Endothelial cell of umbilical vein (primary cell): ENCODE measurements at regions not wholly inside any gene's neighbourhood (a gene's known extent, or its start where the extent isn't known, plus 50 kb on each side); places are given as distances from the start of the nearest gene placed in this dataset.

ENCODE experiments used
- BruUV-seq: library from RNA; stranded (reverse); fragments of 400-500 nt; replicated peaks from 2 replicates; lab custom pipeline; 2021; lab: Mats Ljungman, UMichigan
- CTCF ChIA-PET: fragments of 300-600, 350-600 bp; sonication (Branson Sonifier 250); formaldehyde crosslinking; loops from one replicate; lab custom pipeline; 2021; ENCODE audit warnings: antibody characterized with exemption, inconsistent platforms; lab: Charles Lee
- POLR2A ChIA-PET: fragments of 300-600, 350-600 bp; sonication (Branson Sonifier 250); formaldehyde crosslinking; loops from one replicate; lab custom pipeline; 2021; ENCODE audit warnings: antibody characterized with exemption, inconsistent platforms; lab: Charles Lee
- DNase-seq: peaks from one replicate; pipeline ENCODE4 v3.0.0-alpha.2; 2011; ENCODE audit warnings: low read depth, low spot score
- FAIRE-seq: peaks from 2 replicates; lab custom pipeline; 2011; peaks lifted over from hg19 to GRCh38; lab: Jason Lieb, UNC
- H2AFZ ChIP-seq: 2 replicates; pipeline ENCODE4 v1.6.0; 2012; ENCODE audit warnings: low read depth, low read length, control low read depth, inconsistent platforms
- H3K27ac ChIP-seq: 2 replicates; pipeline ENCODE4 v1.5.1; 2011; ENCODE audit warnings: low read depth, mild to moderate bottlenecking, control low read depth, low read length, moderate library complexity; ENCODE audit not compliant: insufficient read depth
- H3K27me3 ChIP-seq, 2 experiments: 2 replicates each; pipeline versions ENCODE4 v1.6.0 to v1.6.1; 2011; ENCODE audit warnings: low read length in 2 of 2, mixed read lengths in 1 of 2; ENCODE audit not compliant: control insufficient read depth in 2 of 2, insufficient read depth in 2 of 2
- H3K36me3 ChIP-seq, 2 experiments: 2 replicates in 1 of 2; 3 replicates in 1 of 2; pipeline ENCODE4 v1.5.1; 2011; ENCODE audit warnings: low read length in 2 of 2, mild to moderate bottlenecking in 1 of 2, moderate library complexity in 1 of 2; ENCODE audit not compliant: control insufficient read depth in 2 of 2, insufficient read depth in 2 of 2; ENCODE audit errors: extremely low read depth in 1 of 2
- H3K4me1 ChIP-seq: 3 replicates; pipeline ENCODE4 v1.5.1; 2011; ENCODE audit warnings: mild to moderate bottlenecking, low read length; ENCODE audit not compliant: control insufficient read depth, insufficient read depth; ENCODE audit errors: extremely low read depth
- H3K4me2 ChIP-seq: 2 replicates; pipeline ENCODE4 v1.6.1; 2011; ENCODE audit warnings: low read length, control low read depth, mixed read lengths; ENCODE audit not compliant: insufficient read depth
- H3K4me3 ChIP-seq, 3 experiments: fragments of 200-600 bp in 1 of 3; sonication (generic), shearing (Covaris generic) in 1 of 3; replicated peaks in 1 of 3; 2 replicates each; pipeline ENCODE4 v1.5.1; 2011 to 2016; ENCODE audit warnings: control low read depth in 3 of 3, low read length in 3 of 3, mild to moderate bottlenecking in 2 of 3, inconsistent platforms in 1 of 3, low read depth in 1 of 3, moderate library complexity in 1 of 3; ENCODE audit not compliant: insufficient read depth in 1 of 3
- H3K79me2 ChIP-seq: 2 replicates; pipeline ENCODE4 v1.6.0; 2012; ENCODE audit warnings: low read length, inconsistent platforms; ENCODE audit not compliant: control insufficient read depth, insufficient read depth
- H3K9ac ChIP-seq: replicated peaks from 2 replicates; pipeline ENCODE3; 2011; ENCODE audit warnings: low read length, control low read depth; ENCODE audit not compliant: insufficient read depth; ENCODE audit errors: extremely low read depth
- H3K9me1 ChIP-seq: replicated peaks from 3 replicates; pipeline ENCODE4 v1.6.0; 2011; ENCODE audit warnings: mild to moderate bottlenecking, low read length; ENCODE audit not compliant: control insufficient read depth, insufficient read depth; ENCODE audit errors: extremely low read depth
- H3K9me3 ChIP-seq: replicated peaks from 2 replicates; pipeline ENCODE4 v1.5.1; 2012; ENCODE audit warnings: low read length, inconsistent platforms; ENCODE audit not compliant: control insufficient read depth, insufficient read depth
- H4K20me1 ChIP-seq: replicated peaks from 2 replicates; pipeline ENCODE3; 2011; ENCODE audit warnings: mild to moderate bottlenecking, low read length; ENCODE audit not compliant: control insufficient read depth, insufficient read depth; ENCODE audit errors: extremely low read depth
- EZH2 ChIP-seq: IDR thresholded peaks from 2 replicates; pipeline ENCODE4 v1.6.1; 2012; ENCODE audit warnings: borderline replicate concordance, low read depth, mild to moderate bottlenecking, moderate library complexity, low read length, inconsistent platforms; ENCODE audit not compliant: severe bottlenecking
- FOS ChIP-seq: IDR thresholded peaks from 2 replicates; pipeline ENCODE4 v1.6.1; 2011; ENCODE audit warnings: mild to moderate bottlenecking, low read length, moderate library complexity, borderline replicate concordance; ENCODE audit not compliant: insufficient read depth
- GATA2 ChIP-seq: IDR thresholded peaks from 2 replicates; pipeline ENCODE4 v1.7.0; 2011; ENCODE audit warnings: low read depth, mild to moderate bottlenecking, moderate library complexity, mixed read lengths, low read length; ENCODE audit not compliant: insufficient read length, insufficient read depth
- JUN ChIP-seq: IDR thresholded peaks from 2 replicates; pipeline ENCODE4 v1.6.1; 2011; ENCODE audit warnings: borderline replicate concordance, low read depth; ENCODE audit not compliant: insufficient read length, insufficient read depth
- MYC ChIP-seq: IDR thresholded peaks from one replicate; pipeline ENCODE4 v1.6.1; 2011; ENCODE audit warnings: mild to moderate bottlenecking, low read depth, low read length
- POLR2A ChIP-seq: IDR thresholded peaks from 2 replicates; pipeline ENCODE4 v1.6.1; 2012; ENCODE audit warnings: low read depth, mild to moderate bottlenecking, control low read depth, low read length
- POLR2AphosphoS5 ChIP-seq: IDR thresholded peaks from 2 replicates; pipeline ENCODE4 v1.6.1; 2012; ENCODE audit warnings: low read depth, mild to moderate bottlenecking, control low read depth, low read length, moderate library complexity; ENCODE audit not compliant: insufficient read depth
- dilution Hi-C: fragments of 300-500 bp; cut with MboI; formaldehyde crosslinking; loops from one replicate; pipeline ENCODE4 v1.15.0; 2019; ENCODE audit warnings: low sequenced_read_pairs; ENCODE audit not compliant: extremely low pct_ligation_motif_present
- intact Hi-C: fragments of 100-400 bp; cut with micrococcal nuclease; formaldehyde crosslinking; loops from one replicate; pipeline ENCODE4 v1.10.0; 2022
- TF ChIP-seq, protein P1 (sequence below), 2 donors: IDR thresholded peaks; 1 replicate in 1 of 2; 2 replicates in 1 of 2; pipeline ENCODE4 v1.5.1; 2011; ENCODE audit warnings: low read length in 2 of 2, mild to moderate bottlenecking in 2 of 2, moderate library complexity in 2 of 2, control low read depth in 1 of 2, inconsistent platforms in 1 of 2, low read depth in 1 of 2; ENCODE audit not compliant: insufficient read depth in 1 of 2; ENCODE audit errors: extremely low read depth in 1 of 2
- TF ChIP-seq, protein P2 (sequence below): IDR thresholded peaks from 2 replicates; pipeline ENCODE4 v1.6.1; 2011; ENCODE audit not compliant: insufficient read depth, insufficient read length

DNA sequence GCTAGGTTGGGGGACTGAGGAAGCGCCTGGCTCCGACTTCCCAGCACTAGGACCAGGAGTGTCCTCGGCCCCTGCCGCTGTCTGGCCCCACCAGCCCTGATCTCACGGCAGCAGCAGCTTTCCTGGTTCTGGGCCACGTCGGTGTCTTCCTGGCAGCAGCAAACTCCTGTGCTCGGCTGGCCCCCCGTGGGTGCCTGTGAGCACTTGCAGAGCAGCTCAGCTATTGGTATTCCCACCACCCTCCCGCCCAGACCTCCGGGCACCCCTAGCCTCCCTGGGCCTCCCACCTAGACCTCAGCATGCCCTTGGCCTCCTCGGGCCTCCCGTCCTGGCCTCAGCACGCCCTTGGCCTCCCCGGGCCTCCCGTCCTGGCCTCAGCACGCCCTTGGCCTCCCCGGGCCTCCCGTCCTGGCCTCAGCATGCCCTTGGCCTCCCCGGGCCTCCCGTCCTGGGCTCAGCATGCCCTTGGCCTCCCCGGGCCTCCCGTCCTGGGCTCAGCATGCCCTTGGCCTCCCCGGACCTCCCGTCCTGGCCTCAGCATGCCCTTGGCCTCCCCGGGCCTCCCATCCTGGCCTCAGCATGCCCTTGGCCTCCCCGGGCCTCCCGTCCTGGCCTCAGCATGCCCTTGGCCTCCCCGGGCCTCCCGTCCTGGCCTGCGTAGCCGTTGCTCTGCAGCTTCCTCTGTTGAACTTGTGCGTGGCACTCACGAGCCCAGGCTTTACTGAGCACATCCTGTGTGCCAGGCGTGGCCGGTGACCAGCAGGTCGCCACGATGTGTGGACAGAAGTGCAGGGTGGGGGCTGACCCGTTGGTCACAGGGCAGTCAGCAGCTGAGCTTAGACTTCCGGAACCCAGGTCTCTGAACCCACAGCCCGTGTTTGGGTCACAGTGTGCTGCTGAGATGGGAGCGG lies 51.8 kb upstream of the ACSF3 start:
- Histone ChIP-seq H3K9me3 (no peaks in the 10 kb centered on the region), H3K4me2 (no peak overlapping the region), H3K36me3 (no peaks in the 10 kb centered on the region), H4K20me1 (no peaks in the 10 kb centered on the region), H3K9me1 (no peaks in the 10 kb centered on the region), H3K9ac (no peak overlapping the region), H3K79me2 (no peaks in the 10 kb centered on the region), H3K4me1 (no peaks in the 10 kb centered on the region), H3K27me3 (no peaks in the 10 kb centered on the region), H3K4me3 (no peak overlapping the region), H2AFZ (no peak overlapping the region), H3K27ac (no peak overlapping the region)
- FAIRE-seq (no peak), DNase-seq (no peak)
- no peak for TF ChIP-seq MYC
- TF ChIP-seq JUN, result no peak
- no peak for TF ChIP-seq FOS
- TF ChIP-seq GATA2, result no peak
- no peak for TF ChIP-seq EZH2
- POLR2A ChIA-PET, result no interaction called here
- intact Hi-C loops, result no loop called here
- no TSS peak for BruUV-seq
- dilution Hi-C loops, result no loop called here
- CTCF ChIA-PET, result no interaction called here

DNA sequence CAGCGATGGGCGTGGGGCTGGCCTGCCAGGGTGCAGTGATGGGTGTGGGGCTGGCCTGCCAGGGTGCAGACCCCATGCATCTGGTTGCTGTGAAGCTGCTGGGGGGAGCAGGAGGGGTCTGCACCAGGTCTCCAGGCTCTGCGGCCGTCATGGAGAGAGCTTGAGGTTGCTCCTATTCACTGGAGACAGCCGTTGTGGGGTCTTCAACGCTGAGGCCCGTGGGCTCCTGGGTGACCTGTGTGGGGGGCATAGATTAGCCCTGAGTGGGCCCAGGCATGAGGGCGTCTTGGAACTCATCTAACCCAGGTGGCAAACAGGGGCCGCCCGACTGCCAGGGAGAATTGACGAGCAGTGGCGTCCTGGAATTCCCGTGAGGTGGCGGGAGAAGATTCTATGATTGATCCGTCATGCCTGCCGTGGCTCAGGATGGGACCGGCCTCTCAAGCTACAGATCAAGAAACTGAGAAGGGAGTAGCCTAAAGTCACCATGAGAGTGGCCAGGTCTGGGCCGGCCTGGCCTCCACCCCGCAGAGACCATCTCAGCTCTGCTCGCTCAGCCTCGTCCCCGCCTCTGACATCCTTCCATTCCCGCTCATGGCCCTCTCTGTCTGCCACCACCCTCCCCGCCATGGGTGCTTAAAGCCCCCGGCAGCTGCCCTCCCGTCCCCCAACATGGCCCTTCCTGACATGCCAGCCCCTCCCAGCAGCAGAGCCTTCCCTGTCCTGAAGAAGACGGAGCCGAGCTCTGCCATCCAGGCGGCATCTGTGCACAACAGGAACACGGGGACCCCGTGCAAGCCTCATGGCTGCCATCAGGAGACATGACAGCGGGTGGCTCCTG lies 50.7 kb upstream of the ACSF3 start:
- no peak for FAIRE-seq
- Histone ChIP-seq H2AFZ (no peak overlapping the region), H3K9me3 (no peaks in the 10 kb centered on the region), H3K4me1 (no peaks in the 10 kb centered on the region), H3K4me3 (no peak overlapping the region), H3K9ac (no peak overlapping the region), H3K4me2 (no peak overlapping the region), H3K79me2 (no peaks in the 10 kb centered on the region), H4K20me1 (no peaks in the 10 kb centered on the region), H3K27me3 (no peaks in the 10 kb centered on the region), H3K9me1 (no peaks in the 10 kb centered on the region), H3K27ac (no peak overlapping the region), H3K36me3 (no peaks in the 10 kb centered on the region)
- TF ChIP-seq POLR2A, result no peak
- no peak for TF ChIP-seq FOS
- no peak for TF ChIP-seq POLR2AphosphoS5
- no peak for TF ChIP-seq GATA2
- no peak for TF ChIP-seq EZH2
- TF ChIP-seq MYC, result no peak
- TF ChIP-seq, protein P1, sequence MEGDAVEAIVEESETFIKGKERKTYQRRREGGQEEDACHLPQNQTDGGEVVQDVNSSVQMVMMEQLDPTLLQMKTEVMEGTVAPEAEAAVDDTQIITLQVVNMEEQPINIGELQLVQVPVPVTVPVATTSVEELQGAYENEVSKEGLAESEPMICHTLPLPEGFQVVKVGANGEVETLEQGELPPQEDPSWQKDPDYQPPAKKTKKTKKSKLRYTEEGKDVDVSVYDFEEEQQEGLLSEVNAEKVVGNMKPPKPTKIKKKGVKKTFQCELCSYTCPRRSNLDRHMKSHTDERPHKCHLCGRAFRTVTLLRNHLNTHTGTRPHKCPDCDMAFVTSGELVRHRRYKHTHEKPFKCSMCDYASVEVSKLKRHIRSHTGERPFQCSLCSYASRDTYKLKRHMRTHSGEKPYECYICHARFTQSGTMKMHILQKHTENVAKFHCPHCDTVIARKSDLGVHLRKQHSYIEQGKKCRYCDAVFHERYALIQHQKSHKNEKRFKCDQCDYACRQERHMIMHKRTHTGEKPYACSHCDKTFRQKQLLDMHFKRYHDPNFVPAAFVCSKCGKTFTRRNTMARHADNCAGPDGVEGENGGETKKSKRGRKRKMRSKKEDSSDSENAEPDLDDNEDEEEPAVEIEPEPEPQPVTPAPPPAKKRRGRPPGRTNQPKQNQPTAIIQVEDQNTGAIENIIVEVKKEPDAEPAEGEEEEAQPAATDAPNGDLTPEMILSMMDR (IDR thresholded peaks at IDR 0.05; ENCODE audit: extremely low read depth in 1 of 2, insufficient read depth in 1 of 2, low read depth in 1 of 2, low read length in 2 of 2), result no peak
- TF ChIP-seq, protein P2, sequence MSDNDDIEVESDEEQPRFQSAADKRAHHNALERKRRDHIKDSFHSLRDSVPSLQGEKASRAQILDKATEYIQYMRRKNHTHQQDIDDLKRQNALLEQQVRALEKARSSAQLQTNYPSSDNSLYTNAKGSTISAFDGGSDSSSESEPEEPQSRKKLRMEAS, result no peak
- no peak for TF ChIP-seq JUN
- dilution Hi-C loops (no loop called here), intact Hi-C loops (no loop called here)
- POLR2A ChIA-PET, result no interaction called here
- no TSS peak for BruUV-seq
- DNase-seq, result no peak
- CTCF ChIA-PET, result no interaction called here
